CD4-positive, alpha-beta T cell (primary cell): ENCODE measurements at regions not wholly inside any gene's neighbourhood (a gene's known extent, or its start where the extent isn't known, plus 50 kb on each side); places are given as distances from the start of the nearest gene placed in this dataset.

Experiments used
- ATAC-seq: fragments of 200-7000 bp; cut with Tn5 transposase; one replicate; pipeline ENCODE4 v1.10.0; 2022; ENCODE audit warnings: mild to moderate bottlenecking; ENCODE audit not compliant: poor library complexity
- CTCF ChIA-PET: fragments of 350-600 bp; sonication (Branson Sonifier 250); formaldehyde crosslinking; loops from one replicate; lab custom pipeline; 2021; ENCODE audit warnings: antibody characterized with exemption, inconsistent platforms; lab: Charles Lee
- POLR2A ChIA-PET: fragments of 350-600 bp; sonication (Branson Sonifier 250); formaldehyde crosslinking; loops from one replicate; lab custom pipeline; 2021; ENCODE audit warnings: antibody characterized with exemption, inconsistent platforms; lab: Charles Lee
- DNase-seq, 14 experiments: peaks; one replicate each; pipeline ENCODE4 v3.0.0-alpha.2; 2013 to 2020; ENCODE audit warnings: mixed read lengths in 2 of 14
- H3K27ac ChIP-seq, 2 donors: one replicate each; pipeline versions ENCODE4 v1.5.1 to v1.7.0; 2013; ENCODE audit warnings: low read length in 2 of 2, low read depth in 1 of 2, mild to moderate bottlenecking in 1 of 2
- H3K27me3 ChIP-seq, 2 experiments: 1 replicate in 1 of 2; 2 replicates in 1 of 2; pipeline versions ENCODE4 v1.6.1 to v1.7.0; 2013; ENCODE audit warnings: low read length in 2 of 2, control low read depth in 1 of 2, mild to moderate bottlenecking in 1 of 2, moderate library complexity in 1 of 2; ENCODE audit not compliant: insufficient read depth in 2 of 2, control insufficient read depth in 1 of 2
- H3K36me3 ChIP-seq: one replicate; pipeline ENCODE4 v1.6.1; 2013; ENCODE audit warnings: low read length, control low read depth; ENCODE audit not compliant: insufficient read depth
- H3K4me1 ChIP-seq: one replicate; pipeline ENCODE4 v1.6.1; 2013; ENCODE audit warnings: low read length, control low read depth; ENCODE audit not compliant: insufficient read depth
- H3K4me3 ChIP-seq: one replicate; pipeline ENCODE4 v1.5.1; 2013; ENCODE audit warnings: mild to moderate bottlenecking, low read length, moderate library complexity
- H3K9me3 ChIP-seq, 2 experiments: 1 replicate in 1 of 2; 2 replicates in 1 of 2; pipeline versions ENCODE4 v1.6.1 to v1.7.0; 2013; ENCODE audit warnings: low read length in 2 of 2, mild to moderate bottlenecking in 2 of 2, control low read depth in 1 of 2, moderate library complexity in 1 of 2; ENCODE audit not compliant: control insufficient read depth in 1 of 2, insufficient read depth in 1 of 2
- H3K27ac Mint-ChIP-seq: one replicate; pipeline ENCODE4 v1.8.0; 2020; ENCODE audit warnings: mixed read lengths
- H3K27me3 Mint-ChIP-seq: one replicate; pipeline ENCODE4 v1.8.0; 2021; ENCODE audit warnings: mixed read lengths
- H3K36me3 Mint-ChIP-seq: one replicate; pipeline ENCODE4 v1.8.0; 2021; ENCODE audit warnings: low read depth, mixed read lengths
- H3K4me1 Mint-ChIP-seq: one replicate; pipeline ENCODE4 v1.8.0; 2021; ENCODE audit warnings: low read depth, mixed read lengths
- H3K4me3 Mint-ChIP-seq: one replicate; pipeline ENCODE4 v1.8.0; 2020; ENCODE audit warnings: mild to moderate bottlenecking, mixed read lengths
- H3K9me3 Mint-ChIP-seq: one replicate; pipeline ENCODE4 v1.8.0; 2020; ENCODE audit warnings: mixed read lengths
- CTCF ChIP-seq: fragments of 200-600 bp; IDR thresholded peaks from one replicate; pipeline ENCODE4 v1.8.0; 2022; ENCODE audit warnings: antibody characterized with exemption, mild to moderate bottlenecking
- intact Hi-C, 2 experiments: fragments of 100-400 bp; cut with DNase I in 1 of 2; cut with micrococcal nuclease in 1 of 2; formaldehyde crosslinking; loops; one replicate each; pipeline versions ENCODE4 v1.15.1 to v1.9.0; 2023 to 2025; cut with DNase I, micrococcal nuclease

GRCh38 chr6:1043458-1043836, 268.5 kb upstream of the FOXQ1 start:
- ChIA-PET CTCF (no interaction called here), POLR2A (no interaction called here)
- no peaks in the 10 kb centered on the region for H3K4me1 Mint-ChIP-seq
- intact Hi-C loops = loop anchor here in 1 of 2 experiments (1.0 kb wide), 1 partner anchor 9 kb away; no protein-coding TSS in a partner anchor
- no peak for DNase-seq
- H3K4me3 Mint-ChIP-seq = no peak overlapping the region
- Histone ChIP-seq H3K4me3 (no peak overlapping the region), H3K4me1 (no peaks in the 10 kb centered on the region), H3K9me3 (peaks cover 0 to 3% of the 10 kb centered on the region in 2 experiments), H3K27ac (no peak overlapping the region), H3K27me3 (peaks cover 9 to 12% of the 10 kb centered on the region in 2 experiments), H3K36me3 (no peaks in the 10 kb centered on the region)
- no peaks in the 10 kb centered on the region for H3K36me3 Mint-ChIP-seq
- no peak overlapping the region for H3K27ac Mint-ChIP-seq
- ATAC-seq = no peak
- TF ChIP-seq CTCF = no peak
- H3K27me3 Mint-ChIP-seq = peaks cover 74% of the 10 kb centered on the region
- H3K9me3 Mint-ChIP-seq = no peaks in the 10 kb centered on the region

- no peak for TF ChIP-seq CTCF
- Histone ChIP-seq H3K27me3 (peaks cover 7 to 12% of the 10 kb centered on the region in 2 experiments), H3K36me3 (no peaks in the 10 kb centered on the region), H3K4me1 (no peaks in the 10 kb centered on the region), H3K4me3 (no peak overlapping the region), H3K9me3 (peaks cover 0 to 3% of the 10 kb centered on the region in 2 experiments), H3K27ac (no peak overlapping the region)
- POLR2A ChIA-PET = no interaction called here
- H3K9me3 Mint-ChIP-seq = no peaks in the 10 kb centered on the region
- ATAC-seq (no peak), DNase-seq (no peak)
- H3K27ac Mint-ChIP-seq = no peak overlapping the region
- H3K4me3 Mint-ChIP-seq = no peak overlapping the region
- H3K4me1 Mint-ChIP-seq = no peaks in the 10 kb centered on the region
- H3K27me3 Mint-ChIP-seq = peaks cover 71% of the 10 kb centered on the region
- H3K36me3 Mint-ChIP-seq = no peaks in the 10 kb centered on the region
- CTCF ChIA-PET = no interaction called here
- intact Hi-C loops = loop anchor here in 1 of 2 experiments (1.0 kb wide), 1 partner anchor 9 kb away; no protein-coding TSS in a partner anchor
Measured at GRCh38 chr6:1042583-1043457, 269.1 kb upstream of the FOXQ1 start.

GRCh38 chr6:1040393-1040792, 271.5 kb upstream of the FOXQ1 start:
- Histone ChIP-seq H3K4me1 (no peaks in the 10 kb centered on the region), H3K4me3 (no peak overlapping the region), H3K9me3 (peaks cover 0 to 4% of the 10 kb centered on the region in 2 experiments), H3K36me3 (no peaks in the 10 kb centered on the region), H3K27ac (no peak overlapping the region), H3K27me3 (peaks cover under 1 to 5% of the 10 kb centered on the region in 2 experiments)
- ATAC-seq (no peak), DNase-seq (no peak)
- no peaks in the 10 kb centered on the region for H3K9me3 Mint-ChIP-seq
- no peaks in the 10 kb centered on the region for H3K36me3 Mint-ChIP-seq
- ChIA-PET CTCF (no interaction called here), POLR2A (no interaction called here)
- H3K27ac Mint-ChIP-seq = no peak overlapping the region
- no peaks in the 10 kb centered on the region for H3K4me1 Mint-ChIP-seq
- intact Hi-C loops = no loop called here
- no peak for TF ChIP-seq CTCF
- no peak overlapping the region for H3K4me3 Mint-ChIP-seq
- H3K27me3 Mint-ChIP-seq = peaks cover 66% of the 10 kb centered on the region
